PFSK-1 (cell line): ENCODE measurements at regions not wholly inside any gene's neighbourhood (a gene's known extent, or its start where the extent isn't known, plus 50 kb on each side); places are given as distances from the start of the nearest gene placed in this dataset.

Source experiments
- FOXP2 ChIP-seq: optimal IDR thresholded peaks from 2 replicates; pipeline ENCODE3; 2011; ENCODE audit warnings: borderline replicate concordance, control low read depth, inconsistent platforms; ENCODE audit not compliant: insufficient read depth; ENCODE audit errors: extremely low read length, extremely low read depth
- POLR2AphosphoS5 ChIP-seq: IDR thresholded peaks from 2 replicates; pipeline ENCODE4 v1.6.1; 2012; ENCODE audit warnings: low read depth, mild to moderate bottlenecking, control low read depth, low read length, moderate library complexity
- REST ChIP-seq, 2 experiments: IDR thresholded peaks; 2 replicates each; pipeline versions ENCODE4 v1.6.1 to v1.8.0; 2011 to 2012; ENCODE audit warnings: low read depth in 2 of 2, low read length in 2 of 2, control low read depth in 1 of 2, inconsistent platforms in 1 of 2, mild to moderate bottlenecking in 1 of 2, moderate library complexity in 1 of 2; ENCODE audit not compliant: insufficient read depth in 1 of 2
- SIN3A ChIP-seq: IDR thresholded peaks from 2 replicates; pipeline ENCODE4 v1.6.1; 2012; ENCODE audit warnings: mild to moderate bottlenecking, low read length, moderate library complexity, borderline replicate concordance; ENCODE audit not compliant: insufficient read depth
- TAF1 ChIP-seq: IDR thresholded peaks from 2 replicates; pipeline ENCODE4 v1.6.1; 2012; ENCODE audit warnings: low read length, control low read depth, borderline replicate concordance; ENCODE audit not compliant: insufficient read depth

GRCh38 chr3:153043729-153044328, 118.2 kb upstream of the RAP2B start:
- no peak for TF ChIP-seq POLR2AphosphoS5
- no peak for TF ChIP-seq FOXP2
- no peak for TF ChIP-seq REST (IDR thresholded peaks at IDR 0.05; ENCODE audit: insufficient read depth in 1 of 2, low read depth in 2 of 2, low read length in 2 of 2)
- no peak for TF ChIP-seq SIN3A
- TF ChIP-seq TAF1 = no peak
